Activated CD4-positive, alpha-beta T cell treated with anti-CD3 and anti-CD28 coated beads for 36 hours (primary cell): ENCODE measurements at regions not wholly inside any gene's neighbourhood (a gene's known extent, or its start where the extent isn't known, plus 50 kb on each side); places are given as distances from the start of the nearest gene placed in this dataset.

Source experiments
- ATAC-seq: fragments of 200-7000 bp; cut with Tn5 transposase; one replicate; pipeline ENCODE4 v1.10.0; 2021; ENCODE audit warnings: mild to moderate bottlenecking, moderate library complexity
- CTCF ChIA-PET: fragments of 350-600 bp; sonication (Branson Sonifier 250); formaldehyde crosslinking; loops from one replicate; lab custom pipeline; 2021; ENCODE audit warnings: antibody characterized with exemption; lab: Charles Lee
- POLR2A ChIA-PET: fragments of 350-600 bp; sonication (Branson Sonifier 250); formaldehyde crosslinking; loops from one replicate; lab custom pipeline; 2021; ENCODE audit warnings: antibody characterized with exemption, inconsistent platforms; lab: Charles Lee
- DNase-seq: peaks from one replicate; pipeline ENCODE4 v3.0.0-alpha.2; 2020
- H3K27ac Mint-ChIP-seq: one replicate; pipeline ENCODE4 v1.8.0; 2021; ENCODE audit warnings: mixed read lengths
- H3K27me3 Mint-ChIP-seq: one replicate; pipeline ENCODE4 v1.8.0; 2021; ENCODE audit warnings: mixed read lengths
- H3K36me3 Mint-ChIP-seq: one replicate; pipeline ENCODE4 v1.8.0; 2021; ENCODE audit warnings: low read depth, mixed read lengths
- H3K4me1 Mint-ChIP-seq: one replicate; pipeline ENCODE4 v1.8.0; 2021; ENCODE audit warnings: mixed read lengths
- H3K4me3 Mint-ChIP-seq: one replicate; pipeline ENCODE4 v1.8.0; 2021; ENCODE audit warnings: mild to moderate bottlenecking, moderate library complexity, mixed read lengths
- H3K9me3 Mint-ChIP-seq: one replicate; pipeline ENCODE4 v1.8.0; 2021; ENCODE audit warnings: low read depth, mixed read lengths
- intact Hi-C, 2 experiments: fragments of 100-400 bp; cut with DNase I in 1 of 2; cut with micrococcal nuclease in 1 of 2; formaldehyde crosslinking; loops; one replicate each; pipeline versions ENCODE4 v1.14.2 to v1.15.1; 2022 to 2024; cut with DNase I, micrococcal nuclease

DNA sequence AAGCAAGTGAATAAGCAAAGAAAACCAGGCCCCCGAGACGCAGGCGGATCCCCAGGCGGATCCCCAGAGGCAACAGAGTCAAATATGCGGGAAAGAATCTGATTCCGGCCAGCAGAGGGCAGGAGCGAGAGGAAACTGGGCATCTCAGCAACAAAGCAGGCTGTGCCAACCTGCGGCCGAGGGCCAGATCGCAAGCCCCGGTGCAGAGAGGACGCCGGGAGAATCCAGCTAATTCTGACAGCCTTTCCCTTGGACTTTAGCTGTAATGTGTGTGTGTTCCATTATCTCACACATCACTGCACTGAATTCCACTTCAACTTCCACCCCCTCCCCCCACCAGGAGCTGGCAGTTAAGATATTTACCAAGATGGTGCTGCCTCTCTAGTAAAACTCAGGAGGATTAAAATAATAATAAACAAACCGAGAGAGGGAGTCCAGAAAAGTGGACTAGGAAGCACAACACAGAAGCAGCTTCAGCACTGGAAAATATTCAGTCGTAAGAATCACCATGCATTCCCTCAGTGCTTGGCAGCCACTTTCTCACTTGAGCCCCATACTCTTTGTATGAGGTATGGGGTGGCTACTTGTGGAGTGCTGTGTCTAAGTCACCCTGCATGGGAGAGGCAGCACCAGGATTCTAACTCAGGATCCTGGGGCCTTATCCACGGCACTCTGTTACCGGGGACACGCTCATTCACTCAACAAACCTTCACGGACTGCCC is 66.2 kb upstream of the SNX9 start:
- peak overlapping the region; percentile 48 for H3K4me3 Mint-ChIP-seq
- H3K27me3 Mint-ChIP-seq: peaks cover 5% of the 10 kb centered on the region
- H3K9me3 Mint-ChIP-seq: peaks cover 5% of the 10 kb centered on the region
- DNase-seq (peak; percentile 91), ATAC-seq (peak; percentile 23)
- peaks cover 2% of the 10 kb centered on the region for H3K36me3 Mint-ChIP-seq
- peaks cover 94% of the 10 kb centered on the region for H3K4me1 Mint-ChIP-seq
- intact Hi-C loops: loop anchor here (1.0 to 5.0 kb wide), 3 partner anchors 67 to 225 kb away; partner anchors contain the start of gene SYNJ2 (in 2 of the 2)
- POLR2A ChIA-PET: interaction anchor here (0.7 to 1.3 kb wide), 2 partner anchors 10 to 128 kb away, joined by 5 read pairs; no protein-coding TSS in a partner anchor
- CTCF ChIA-PET: interaction anchor here (0.6 to 5.6 kb wide), 36 partner anchors 9 to 431 kb away, joined by 3 to 46 read pairs (median 4); no protein-coding TSS in a partner anchor
- H3K27ac Mint-ChIP-seq: peak overlapping the region; percentile 87

DNA sequence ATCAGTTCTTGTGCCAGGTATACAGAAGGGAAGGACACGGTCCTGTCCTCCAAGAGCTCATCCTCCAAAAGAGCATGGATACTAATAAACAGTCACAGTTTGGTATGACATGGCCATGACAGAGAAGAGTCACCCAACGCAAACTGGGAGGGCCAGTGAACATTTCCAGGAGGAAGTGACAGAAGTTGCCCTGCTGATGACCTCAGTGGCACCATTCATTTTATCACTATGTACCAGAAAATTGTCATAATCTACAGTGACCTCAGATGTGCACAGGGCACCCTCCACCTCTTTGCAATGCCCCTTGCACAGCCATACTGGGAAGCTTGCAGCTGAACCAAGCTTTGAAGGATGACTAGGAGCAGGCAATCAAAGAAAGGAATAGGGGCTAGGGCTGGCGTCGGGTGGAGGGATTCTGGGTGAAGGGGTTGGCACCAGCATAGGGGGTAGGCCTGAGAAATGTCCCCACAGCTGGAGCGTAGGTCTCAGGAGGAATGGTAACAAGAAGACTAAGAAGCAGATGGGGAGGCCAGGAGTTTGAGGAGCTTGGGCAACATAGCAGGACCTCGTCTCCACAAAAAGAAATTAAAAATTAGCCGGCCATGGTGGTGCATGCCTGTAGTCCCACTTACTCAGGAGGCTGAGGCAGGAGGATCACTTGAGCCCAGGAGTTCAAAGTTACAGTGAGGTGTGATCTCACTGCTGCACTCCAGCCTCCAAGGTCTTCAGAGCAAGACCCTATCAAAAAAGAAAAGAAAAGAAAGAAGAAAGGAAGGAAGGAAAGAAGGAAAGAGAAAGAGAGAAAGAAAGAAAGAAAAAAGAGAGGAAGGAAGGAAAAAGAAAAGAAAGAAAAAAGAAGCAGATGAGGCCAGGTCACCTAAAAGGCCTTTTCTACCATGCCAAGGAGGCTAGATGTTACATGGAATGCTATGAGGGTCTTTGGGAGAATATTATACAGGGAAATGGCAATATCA is 65.3 kb upstream of the SNX9 start:
- DNase-seq (peak; percentile 34), ATAC-seq (no peak)
- intact Hi-C loops: loop anchor here (5.0 kb wide), 1 partner anchor 225 kb away; the partner anchor contains the start of gene SYNJ2 (in 2 of the 2)
- peaks cover 2% of the 10 kb centered on the region for H3K36me3 Mint-ChIP-seq
- no peak overlapping the region for H3K4me3 Mint-ChIP-seq
- peaks cover 5% of the 10 kb centered on the region for H3K27me3 Mint-ChIP-seq
- peak overlapping the region; percentile 16 for H3K27ac Mint-ChIP-seq
- peaks cover 5% of the 10 kb centered on the region for H3K9me3 Mint-ChIP-seq
- H3K4me1 Mint-ChIP-seq: peaks cover 94% of the 10 kb centered on the region
- ChIA-PET CTCF (interaction anchor here (0.6 to 5.6 kb wide), 28 partner anchors 8 to 315 kb away, joined by 3 to 46 read pairs (median 4); no protein-coding TSS in a partner anchor), POLR2A (no interaction called here)

DNA sequence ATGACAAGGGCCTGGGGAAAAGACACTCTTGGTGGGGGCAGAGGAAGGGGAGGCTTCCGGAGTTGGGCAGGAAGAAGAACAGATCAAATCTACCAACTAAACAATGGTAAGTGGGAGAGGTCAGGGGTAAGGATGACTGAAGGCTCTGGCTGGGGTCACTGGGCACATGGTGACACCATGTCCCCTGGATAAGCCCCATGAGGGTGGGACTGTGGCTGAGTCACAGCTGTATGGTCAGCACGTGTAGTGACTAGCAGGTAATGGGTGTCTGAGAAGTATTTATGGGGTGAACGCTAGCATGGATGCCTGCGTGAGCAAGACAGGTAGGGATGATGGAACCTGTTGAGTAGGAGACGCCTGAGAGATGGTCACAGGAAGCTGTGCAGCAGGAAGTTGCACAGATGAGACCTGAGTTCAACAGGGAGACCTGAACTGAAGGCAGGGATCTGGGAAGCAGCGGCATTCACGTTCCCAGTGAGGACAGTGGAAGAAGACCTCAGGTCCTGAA is 64.5 kb upstream of the SNX9 start:
- Mint-ChIP-seq H3K36me3 (peaks cover 2% of the 10 kb centered on the region), H3K9me3 (peaks cover 5% of the 10 kb centered on the region), H3K27ac (peak overlapping the region; percentile 40), H3K27me3 (peaks cover 5% of the 10 kb centered on the region), H3K4me3 (no peak overlapping the region), H3K4me1 (peaks cover 94% of the 10 kb centered on the region)
- CTCF ChIA-PET: interaction anchor here (0.7 to 5.6 kb wide), 7 partner anchors 12 to 249 kb away, joined by 3 to 46 read pairs (median 4); no protein-coding TSS in a partner anchor
- no peak for ATAC-seq
- POLR2A ChIA-PET: no interaction called here
- intact Hi-C loops: loop anchor here (5.0 kb wide), 1 partner anchor 224 kb away; the partner anchor contains the start of gene SYNJ2 (in 2 of the 2)
- DNase-seq: no peak

DNA sequence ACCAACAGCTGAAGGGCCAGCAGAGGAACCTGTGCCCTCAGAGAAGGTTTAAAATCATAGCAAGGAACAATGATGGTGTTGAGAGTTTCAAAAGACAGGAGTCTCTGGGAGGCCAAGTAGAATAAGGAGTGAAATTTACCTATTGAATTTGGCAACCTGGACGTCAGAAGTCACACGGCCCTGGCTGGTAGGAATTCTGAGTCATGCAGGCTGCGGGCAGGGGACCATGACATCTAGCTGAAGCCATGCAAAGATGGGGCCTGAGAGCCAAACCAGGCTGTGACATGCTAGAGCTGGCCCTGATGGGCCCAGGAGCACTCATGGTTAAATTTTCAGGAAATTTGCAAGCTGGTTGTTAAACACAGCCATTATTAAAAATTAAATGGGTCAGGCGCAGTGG is 64.0 kb upstream of the SNX9 start:
- Mint-ChIP-seq H3K36me3 (no peaks in the 10 kb centered on the region), H3K9me3 (peaks cover under 1% of the 10 kb centered on the region), H3K27ac (peak overlapping the region; percentile 40), H3K4me3 (no peak overlapping the region), H3K4me1 (peaks cover 94% of the 10 kb centered on the region), H3K27me3 (peaks cover 5% of the 10 kb centered on the region)
- CTCF ChIA-PET: interaction anchor here (1.1 to 5.6 kb wide), 8 partner anchors 12 to 249 kb away, joined by 3 to 46 read pairs (median 4); no protein-coding TSS in a partner anchor
- POLR2A ChIA-PET: no interaction called here
- ATAC-seq: no peak
- peak; percentile 6 for DNase-seq
- intact Hi-C loops: loop anchor here (5.0 kb wide), 1 partner anchor 223 kb away; the partner anchor contains the start of gene SYNJ2 (in 2 of the 2)

DNA sequence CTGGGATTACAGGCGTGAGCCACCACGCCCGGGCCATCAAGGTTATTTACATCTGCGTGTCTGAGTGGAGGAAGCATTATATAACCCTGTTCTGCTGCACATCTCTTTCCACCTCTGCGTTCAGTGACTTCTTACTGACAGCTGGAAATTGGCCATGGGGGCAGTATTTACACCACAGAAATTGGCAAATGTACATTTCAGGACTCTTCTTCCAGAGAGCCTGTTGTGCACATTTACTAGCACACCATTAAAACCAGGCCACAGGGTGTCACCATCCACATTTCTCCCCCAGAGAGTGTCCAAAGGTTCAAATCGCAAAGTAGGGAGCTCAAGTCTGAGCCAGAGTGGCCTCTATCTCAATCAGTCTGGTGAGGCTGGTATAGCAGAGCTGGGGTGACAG is 62.9 kb upstream of the SNX9 start:
- intact Hi-C loops: loop anchor here (2.0 to 10.0 kb wide), 12 partner anchors 85 to 1095 kb away; no protein-coding TSS in a partner anchor
- no peak for ATAC-seq
- H3K27ac Mint-ChIP-seq: peak overlapping the region; percentile 93
- H3K4me1 Mint-ChIP-seq: peaks cover 94% of the 10 kb centered on the region
- H3K36me3 Mint-ChIP-seq: no peaks in the 10 kb centered on the region
- POLR2A ChIA-PET: interaction anchor here (0.7 kb wide), 1 partner anchor 477 kb away, joined by 3 read pairs; no protein-coding TSS in a partner anchor
- peaks cover 5% of the 10 kb centered on the region for H3K27me3 Mint-ChIP-seq
- no peak overlapping the region for H3K4me3 Mint-ChIP-seq
- DNase-seq: peak; percentile 11
- H3K9me3 Mint-ChIP-seq: no peaks in the 10 kb centered on the region
- CTCF ChIA-PET: interaction anchor here (0.6 to 5.6 kb wide), 6 partner anchors 44 to 248 kb away, joined by 3 to 46 read pairs (median 4); no protein-coding TSS in a partner anchor

DNA sequence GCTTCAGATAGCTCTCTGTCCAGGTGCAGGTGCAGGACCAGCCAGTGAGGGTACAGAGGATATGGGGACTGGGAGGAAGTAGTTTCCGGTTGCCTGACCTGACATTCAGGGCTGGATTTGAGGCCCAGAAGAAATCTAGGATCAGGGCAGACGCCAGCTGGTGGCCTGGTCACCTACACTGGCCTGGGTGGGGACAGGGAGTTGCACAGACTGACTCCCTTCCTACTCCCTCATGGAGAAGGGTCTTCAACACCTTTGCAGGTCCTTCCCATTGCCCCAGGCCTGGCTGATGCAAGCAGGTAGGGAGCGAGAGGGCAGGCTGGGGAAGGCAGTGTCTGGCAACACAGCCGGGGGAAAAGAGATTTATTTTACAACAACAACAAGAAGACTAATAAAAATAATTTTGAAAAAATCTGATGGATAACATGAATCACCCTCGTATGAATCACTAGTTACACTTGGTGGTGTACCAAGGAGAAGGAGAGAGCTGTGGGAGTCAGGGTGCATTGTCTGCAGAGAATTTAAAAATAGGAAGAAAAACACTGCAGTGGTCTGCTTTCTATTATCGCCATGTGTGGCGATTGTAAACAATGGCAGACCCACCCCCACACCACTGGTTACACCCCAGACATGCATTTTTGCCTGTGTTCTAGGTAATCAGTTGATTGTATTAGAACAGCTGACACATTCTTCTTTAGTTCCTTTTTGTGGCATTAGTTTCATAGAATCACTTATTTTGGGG is 62.3 kb upstream of the SNX9 start:
- DNase-seq (peak; percentile 49), ATAC-seq (peak; percentile 10)
- Mint-ChIP-seq H3K4me1 (peaks cover 90% of the 10 kb centered on the region), H3K36me3 (no peaks in the 10 kb centered on the region), H3K4me3 (peak overlapping the region; percentile 55), H3K27me3 (peaks cover 5% of the 10 kb centered on the region), H3K9me3 (no peaks in the 10 kb centered on the region), H3K27ac (peak overlapping the region; percentile 93)
- intact Hi-C loops: loop anchor here (1.0 to 10.0 kb wide), 14 partner anchors 64 to 1094 kb away; no protein-coding TSS in a partner anchor
- ChIA-PET CTCF (interaction anchor here (0.5 to 1.5 kb wide), 6 partner anchors 11 to 1257 kb away, joined by 3 to 5 read pairs (median 4); no protein-coding TSS in a partner anchor), POLR2A (interaction anchor here (1.1 kb wide), 2 partner anchors 71 to 88 kb away, joined by 3 to 4 read pairs; no protein-coding TSS in a partner anchor)

DNA sequence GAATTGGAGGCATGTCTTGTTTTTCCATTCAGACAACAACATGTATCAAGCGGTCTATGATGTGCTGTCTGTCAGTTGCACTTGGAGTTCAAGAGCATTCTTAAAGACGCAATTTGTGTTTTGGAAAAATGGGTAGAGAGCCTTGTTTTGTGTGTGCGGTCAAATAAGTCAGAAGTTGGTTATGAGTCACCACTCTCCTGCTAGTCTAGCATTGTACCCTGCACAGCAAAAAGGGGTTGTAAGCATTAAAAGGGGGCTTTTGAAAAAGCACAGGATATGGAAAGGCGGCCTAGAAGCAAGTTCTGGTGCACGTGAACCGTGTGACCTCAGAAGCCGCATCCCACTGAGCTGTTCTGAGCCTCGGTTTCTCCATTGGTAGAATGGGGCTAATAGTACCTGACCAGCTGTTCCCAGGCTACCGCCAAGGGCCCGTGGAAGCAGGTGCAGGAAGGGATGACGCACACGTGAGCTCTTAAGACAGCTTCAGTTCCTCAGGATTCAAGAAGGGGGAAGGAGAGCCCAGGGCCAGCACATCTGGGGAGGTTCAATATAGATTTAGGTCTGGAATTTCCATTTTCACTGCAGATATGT is 61.6 kb upstream of the SNX9 start:
- ATAC-seq (peak; percentile 56), DNase-seq (peak; percentile 60)
- H3K27ac Mint-ChIP-seq: peak overlapping the region; percentile 93
- H3K27me3 Mint-ChIP-seq: peaks cover 5% of the 10 kb centered on the region
- peak overlapping the region; percentile 55 for H3K4me3 Mint-ChIP-seq
- ChIA-PET CTCF (interaction anchor here (0.5 to 1.5 kb wide), 9 partner anchors 10 to 1257 kb away, joined by 3 to 5 read pairs (median 4); no protein-coding TSS in a partner anchor), POLR2A (interaction anchor here (0.7 to 1.1 kb wide), 3 partner anchors 10 to 87 kb away, joined by 3 to 4 read pairs (median 3); no protein-coding TSS in a partner anchor)
- intact Hi-C loops: loop anchor here (1.0 to 10.0 kb wide), 14 partner anchors 63 to 1093 kb away; no protein-coding TSS in a partner anchor
- peaks cover 90% of the 10 kb centered on the region for H3K4me1 Mint-ChIP-seq
- no peaks in the 10 kb centered on the region for H3K36me3 Mint-ChIP-seq
- H3K9me3 Mint-ChIP-seq: no peaks in the 10 kb centered on the region

DNA sequence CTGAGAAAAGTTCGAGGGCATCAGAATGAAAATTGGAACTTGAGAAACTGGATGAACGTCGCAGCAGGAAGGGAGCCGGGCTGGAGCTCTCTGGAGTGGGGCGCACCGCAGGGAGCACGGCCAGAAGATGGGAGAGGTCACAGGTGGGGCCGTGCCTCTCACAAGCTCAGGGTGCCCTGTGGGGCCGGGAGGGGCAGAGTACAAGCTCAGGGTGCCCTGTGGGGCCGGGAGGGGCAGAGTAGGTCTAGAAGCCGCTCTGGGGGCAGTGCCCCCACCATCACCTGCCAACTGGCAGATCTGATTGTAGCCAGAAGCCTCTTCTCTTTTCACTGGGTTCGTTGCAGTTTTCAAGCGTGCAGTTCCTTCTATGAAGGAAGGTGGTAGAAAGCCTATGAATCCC is 61.1 kb upstream of the SNX9 start:
- peak overlapping the region; percentile 93 for H3K27ac Mint-ChIP-seq
- ChIA-PET CTCF (interaction anchor here (0.8 to 1.5 kb wide), 8 partner anchors 9 to 264 kb away, joined by 3 to 5 read pairs (median 4); no protein-coding TSS in a partner anchor), POLR2A (interaction anchor here (0.7 kb wide), 1 partner anchor 9 kb away, joined by 3 read pairs; no protein-coding TSS in a partner anchor)
- peak; percentile 14 for DNase-seq
- H3K4me1 Mint-ChIP-seq: peaks cover 88% of the 10 kb centered on the region
- H3K27me3 Mint-ChIP-seq: peaks cover 5% of the 10 kb centered on the region
- no peaks in the 10 kb centered on the region for H3K9me3 Mint-ChIP-seq
- ATAC-seq: no peak
- H3K36me3 Mint-ChIP-seq: no peaks in the 10 kb centered on the region
- peak overlapping the region; percentile 55 for H3K4me3 Mint-ChIP-seq
- intact Hi-C loops: loop anchor here (1.0 to 10.0 kb wide), 14 partner anchors 62 to 1093 kb away; no protein-coding TSS in a partner anchor

DNA sequence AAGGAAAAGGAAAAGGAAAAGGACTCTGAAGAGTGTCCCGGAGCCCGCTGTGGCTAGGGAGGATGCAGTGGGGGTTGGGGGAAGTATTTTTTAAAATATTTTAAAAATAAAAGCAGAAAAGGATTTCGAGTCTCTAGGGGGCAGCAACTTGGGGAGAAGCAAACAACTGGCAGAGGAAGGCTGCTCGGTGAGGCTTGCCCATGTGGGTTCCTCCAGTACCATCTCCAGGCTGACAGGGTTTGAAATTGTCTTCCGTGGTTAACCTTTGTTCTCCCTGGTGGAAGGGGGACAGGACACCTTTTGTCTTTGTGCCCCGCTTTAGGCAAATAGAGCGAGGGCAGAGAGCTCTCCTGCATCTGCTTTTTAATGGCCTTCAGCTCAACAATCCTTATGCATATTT is 60.4 kb upstream of the SNX9 start:
- peak; percentile 30 for DNase-seq
- intact Hi-C loops: loop anchor here (5.0 to 10.0 kb wide), 10 partner anchors 95 to 1092 kb away; no protein-coding TSS in a partner anchor
- Mint-ChIP-seq H3K36me3 (no peaks in the 10 kb centered on the region), H3K9me3 (no peaks in the 10 kb centered on the region), H3K27me3 (peaks cover 5% of the 10 kb centered on the region), H3K4me3 (no peak overlapping the region), H3K27ac (peak overlapping the region; percentile 72), H3K4me1 (peaks cover 87% of the 10 kb centered on the region)
- no peak for ATAC-seq
- ChIA-PET CTCF (interaction anchor here (1.0 to 1.5 kb wide), 7 partner anchors 27 to 264 kb away, joined by 3 to 6 read pairs (median 4); no protein-coding TSS in a partner anchor), POLR2A (interaction anchor here (1.0 kb wide), 1 partner anchor 38 kb away, joined by 3 read pairs; no protein-coding TSS in a partner anchor)
